ENCODE measurements at regions not wholly inside any gene's neighbourhood (a gene's known extent, or its start where the extent isn't known, plus 50 kb on each side); places are given as distances from the start of the nearest gene placed in this dataset.

DNA sequence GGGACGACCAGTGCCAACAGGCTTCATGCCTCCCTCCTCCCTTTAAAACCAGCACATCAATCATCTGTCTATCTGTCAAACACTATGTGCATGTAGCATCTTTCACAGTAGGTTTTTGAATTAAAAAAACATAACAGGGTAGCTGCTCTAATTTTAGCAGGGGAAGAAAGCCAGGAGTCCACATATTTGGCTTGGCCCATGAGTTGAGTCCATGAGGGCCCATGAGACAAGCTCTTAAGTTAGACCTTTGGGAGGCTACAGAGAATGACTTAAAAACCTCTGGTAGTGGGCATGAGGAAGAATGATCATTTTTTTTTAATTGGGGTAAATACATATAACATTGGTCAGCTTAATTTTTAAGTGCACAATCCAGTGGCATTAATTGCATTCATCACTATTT, 194.9 kb downstream of the UTRN start:
- Histone ChIP-seq H3K79me2 (ENCODE audit: insufficient read depth, low read length) (no peaks in the 10 kb centered on the region), H3K9ac (ENCODE audit: extremely low read depth, insufficient read length, low read length) (no peak overlapping the region), H3K56ac (ENCODE audit: insufficient read length, low read depth, low read length) (no peak overlapping the region), H2BK12ac (ENCODE audit: insufficient read length, low read depth, low read length) (no peak overlapping the region), H3K23ac (ENCODE audit: insufficient read length, low read depth, low read length) (no peak overlapping the region), H2BK15ac (ENCODE audit: low read depth, low read length) (no peak overlapping the region), H3K9me3 (ENCODE audit: control insufficient read depth, low read depth, low read length) (no peaks in the 10 kb centered on the region), H2AK5ac (ENCODE audit: insufficient read length, low read length) (no peak overlapping the region), H4K8ac (replicated peaks; ENCODE audit: insufficient read length, low read depth, low read length) (no peak overlapping the region), H3K4ac (ENCODE audit: low read depth, low read length) (no peak overlapping the region), H3K14ac (ENCODE audit: insufficient read depth, low read length) (no peak overlapping the region), H2AFZ (ENCODE audit: low read length) (no peak overlapping the region), H3K27me3 (ENCODE audit: insufficient read depth, low read length) (no peaks in the 10 kb centered on the region), H4K20me1 (ENCODE audit: control insufficient read depth, insufficient read depth, insufficient read length) (no peaks in the 10 kb centered on the region), H2BK120ac (ENCODE audit: low read depth, low read length, poor library complexity, severe bottlenecking) (no peak overlapping the region), H3K4me1 (ENCODE audit: insufficient read depth, low read length) (no peaks in the 10 kb centered on the region), H4K91ac (ENCODE audit: insufficient read length, low read depth, low read length) (no peak overlapping the region), H3K79me1 (ENCODE audit: insufficient read depth, low read depth, low read length, poor library complexity, severe bottlenecking) (no peaks in the 10 kb centered on the region), H2BK5ac (ENCODE audit: insufficient read length, low read length) (no peak overlapping the region), H3K27ac (ENCODE audit: insufficient read length, low read depth, low read length) (no peak overlapping the region), H3K4me2 (ENCODE audit: insufficient read depth, insufficient read length, low read length) (no peak overlapping the region), H3T11ph (ENCODE audit: low read length) (no peak overlapping the region), H4K5ac (ENCODE audit: insufficient read length, low read depth, low read length) (no peak overlapping the region), H2BK20ac (ENCODE audit: low read depth, low read length, poor library complexity, severe bottlenecking) (no peak overlapping the region), H3K18ac (ENCODE audit: insufficient read length, low read depth, low read length) (no peak overlapping the region), H3K23me2 (ENCODE audit: insufficient read length, low read depth, low read length, poor library complexity, severe bottlenecking) (no peaks in the 10 kb centered on the region)
- WGBS (ENCODE audit: extremely low coverage, insufficient read length, low lambda C conversion rate), result no CpG with 5 or more reads among the region's 1 CpG
- peaks cover 0 to 22% (median 9%) of the 10 kb centered on the region in 3 experiments; a peak in 5 of 7 replicates for H3K36me3 Mint-ChIP-seq (ENCODE audit: insufficient read depth in 1 of 3, low read depth in 3 of 3)
- no peaks in the 10 kb centered on the region for H3K9me3 Mint-ChIP-seq
- H3K4me3 Mint-ChIP-seq, result no peak overlapping the region
- peak overlapping the region; percentile 8 to 48 (median 20); a peak in 2 of 7 replicates for H3K27ac Mint-ChIP-seq
- no peak for DNase-seq
- no peaks in the 10 kb centered on the region for H3K27me3 Mint-ChIP-seq (ENCODE audit: low read depth)
- TF ChIP-seq CTCF (conservative IDR thresholded peaks at IDR 0.05), result no peak
- 0 out of 4 replicates have a peak, but pooled peaks cover 0 to 2% of the 10 kb centered on the region in 2 experiments for H3K4me1 Mint-ChIP-seq

Measured in H9 (cell line).